ENCODE measurements at regions not wholly inside any gene's neighbourhood (a gene's known extent, or its start where the extent isn't known, plus 50 kb on each side); places are given as distances from the start of the nearest gene placed in this dataset.
A peak's percentile ranks its signal among the peaks of the same experiment; 100 is the strongest.

DNA sequence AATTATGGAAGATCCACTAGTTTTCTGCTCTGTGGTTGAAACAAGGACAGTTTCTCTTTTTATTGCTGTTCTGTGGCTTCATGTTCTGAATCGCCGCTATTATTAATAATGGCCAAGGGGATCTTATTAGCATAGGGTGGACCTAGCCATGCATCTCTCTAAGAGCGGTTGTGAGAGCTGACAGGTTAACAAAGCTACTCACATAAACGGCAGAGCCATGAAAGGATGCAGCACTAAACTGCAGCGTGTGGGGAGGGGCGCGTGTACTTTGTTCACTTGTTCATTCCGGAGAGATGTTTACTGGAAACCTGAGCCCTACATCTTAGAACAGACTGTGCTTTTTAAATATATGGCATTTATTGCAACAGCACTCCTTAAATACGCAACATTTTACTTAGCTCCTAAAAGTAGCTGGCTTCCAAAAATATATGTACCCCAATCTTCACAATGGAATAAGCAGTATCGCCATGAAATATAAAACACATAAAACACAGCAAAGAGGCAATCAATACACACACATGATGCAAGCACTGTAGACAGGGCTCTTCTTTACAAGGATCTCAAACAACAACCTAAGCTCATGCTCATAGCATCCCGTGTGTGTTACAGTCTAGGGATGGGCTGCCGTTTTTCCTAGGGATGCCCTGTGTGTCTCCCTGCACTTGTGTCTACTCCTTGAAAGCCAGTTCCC is 424.6 kb downstream of the MED10 start:
- no peak overlapping the region for H3K4me3 ChIP-seq (ENCODE audit: insufficient read depth, low read length)
- H3K27ac ChIP-seq (ENCODE audit: low read depth, low read length), result no peak overlapping the region
- peak; percentile 36 for DNase-seq (ENCODE audit: insufficient read length, low spot score, missing footprints)
- H3K79me2 ChIP-seq (ENCODE audit: insufficient read depth, low read length), result no peaks in the 10 kb centered on the region
- H3K4me1 ChIP-seq (ENCODE audit: insufficient read depth, low read length), result no peaks in the 10 kb centered on the region
- H3K27me3 ChIP-seq (ENCODE audit: insufficient read depth, low read length), result no peaks in the 10 kb centered on the region
- TF ChIP-seq, protein P1, sequence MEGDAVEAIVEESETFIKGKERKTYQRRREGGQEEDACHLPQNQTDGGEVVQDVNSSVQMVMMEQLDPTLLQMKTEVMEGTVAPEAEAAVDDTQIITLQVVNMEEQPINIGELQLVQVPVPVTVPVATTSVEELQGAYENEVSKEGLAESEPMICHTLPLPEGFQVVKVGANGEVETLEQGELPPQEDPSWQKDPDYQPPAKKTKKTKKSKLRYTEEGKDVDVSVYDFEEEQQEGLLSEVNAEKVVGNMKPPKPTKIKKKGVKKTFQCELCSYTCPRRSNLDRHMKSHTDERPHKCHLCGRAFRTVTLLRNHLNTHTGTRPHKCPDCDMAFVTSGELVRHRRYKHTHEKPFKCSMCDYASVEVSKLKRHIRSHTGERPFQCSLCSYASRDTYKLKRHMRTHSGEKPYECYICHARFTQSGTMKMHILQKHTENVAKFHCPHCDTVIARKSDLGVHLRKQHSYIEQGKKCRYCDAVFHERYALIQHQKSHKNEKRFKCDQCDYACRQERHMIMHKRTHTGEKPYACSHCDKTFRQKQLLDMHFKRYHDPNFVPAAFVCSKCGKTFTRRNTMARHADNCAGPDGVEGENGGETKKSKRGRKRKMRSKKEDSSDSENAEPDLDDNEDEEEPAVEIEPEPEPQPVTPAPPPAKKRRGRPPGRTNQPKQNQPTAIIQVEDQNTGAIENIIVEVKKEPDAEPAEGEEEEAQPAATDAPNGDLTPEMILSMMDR (IDR thresholded peaks at IDR 0.05; ENCODE audit: extremely low read depth, low read depth, low read length), result no peak
- H3K9me3 ChIP-seq (ENCODE audit: low read depth, low read length), result peaks cover 4% of the 10 kb centered on the region
- H3K4me2 ChIP-seq (ENCODE audit: insufficient read depth, low read length), result no peak overlapping the region
- no peak overlapping the region for H2AFZ ChIP-seq (ENCODE audit: low read length)
- no peaks in the 10 kb centered on the region for H4K20me1 ChIP-seq (ENCODE audit: insufficient read depth, low read length)
- H3K36me3 ChIP-seq (ENCODE audit: insufficient read depth, low read length), result no peaks in the 10 kb centered on the region

DNA sequence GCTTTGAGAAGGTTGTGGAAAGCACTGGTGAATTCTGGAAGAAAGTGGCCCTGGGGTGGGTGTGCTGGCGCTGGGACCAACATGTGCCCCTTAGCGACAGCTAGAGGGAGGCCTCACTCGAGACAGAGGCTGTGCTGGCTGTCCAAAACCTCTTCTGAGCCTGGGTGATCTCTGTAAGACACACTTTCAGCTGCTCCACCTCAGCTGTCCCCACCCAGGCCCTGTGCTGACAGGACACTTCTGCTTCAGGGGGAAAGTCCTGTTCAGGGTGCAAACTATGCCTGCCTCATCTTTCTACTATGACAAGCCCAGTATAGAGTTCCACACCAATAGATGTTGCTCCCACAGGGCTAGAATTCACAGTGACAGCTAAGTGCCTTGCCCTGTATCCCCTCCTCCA is 426.4 kb downstream of the MED10 start:
- TF ChIP-seq, protein P1 (IDR thresholded peaks at IDR 0.05; ENCODE audit: extremely low read depth, low read depth, low read length), result no peak
- Histone ChIP-seq H3K4me2 (ENCODE audit: insufficient read depth, low read length) (no peak overlapping the region), H3K4me1 (ENCODE audit: insufficient read depth, low read length) (no peaks in the 10 kb centered on the region), H3K27ac (ENCODE audit: low read depth, low read length) (no peak overlapping the region), H3K79me2 (ENCODE audit: insufficient read depth, low read length) (no peaks in the 10 kb centered on the region), H4K20me1 (ENCODE audit: insufficient read depth, low read length) (no peaks in the 10 kb centered on the region), H3K27me3 (ENCODE audit: insufficient read depth, low read length) (no peaks in the 10 kb centered on the region), H3K4me3 (ENCODE audit: insufficient read depth, low read length) (no peak overlapping the region), H3K9me3 (ENCODE audit: low read depth, low read length) (no peaks in the 10 kb centered on the region), H2AFZ (ENCODE audit: low read length) (no peak overlapping the region), H3K36me3 (ENCODE audit: insufficient read depth, low read length) (no peaks in the 10 kb centered on the region)
- DNase-seq (ENCODE audit: insufficient read length, low spot score, missing footprints), result peak; percentile 18

DNA sequence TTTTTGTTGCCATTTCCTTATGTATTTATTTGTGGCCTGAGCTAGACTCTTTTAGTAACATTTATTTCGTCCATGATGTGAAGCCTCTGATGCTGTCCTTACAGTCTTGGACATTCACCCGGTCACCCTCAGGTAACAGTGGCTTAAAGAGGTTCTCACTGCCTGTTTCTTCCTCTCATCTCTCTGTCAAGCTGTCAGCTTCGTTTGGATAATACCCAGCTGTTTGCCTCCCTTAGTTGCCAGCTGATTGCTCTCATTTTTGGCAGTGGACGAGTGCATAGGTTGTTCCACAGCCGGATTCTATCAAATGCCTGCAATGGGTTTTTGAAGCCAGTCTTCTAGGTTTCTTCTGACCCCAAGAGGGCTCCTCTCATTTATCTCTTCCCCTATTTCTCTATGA is 427.7 kb downstream of the MED10 start:
- DNase-seq (ENCODE audit: insufficient read length, low spot score, missing footprints), result no peak
- no peak overlapping the region for H3K27ac ChIP-seq (ENCODE audit: low read depth, low read length)
- H3K4me2 ChIP-seq (ENCODE audit: insufficient read depth, low read length), result no peak overlapping the region
- H4K20me1 ChIP-seq (ENCODE audit: insufficient read depth, low read length), result no peaks in the 10 kb centered on the region
- no peak overlapping the region for H3K4me3 ChIP-seq (ENCODE audit: insufficient read depth, low read length)
- no peaks in the 10 kb centered on the region for H3K36me3 ChIP-seq (ENCODE audit: insufficient read depth, low read length)
- H3K79me2 ChIP-seq (ENCODE audit: insufficient read depth, low read length), result no peaks in the 10 kb centered on the region
- TF ChIP-seq, protein P1 (IDR thresholded peaks at IDR 0.05; ENCODE audit: extremely low read depth, low read depth, low read length), result no peak
- no peaks in the 10 kb centered on the region for H3K9me3 ChIP-seq (ENCODE audit: low read depth, low read length)
- no peaks in the 10 kb centered on the region for H3K27me3 ChIP-seq (ENCODE audit: insufficient read depth, low read length)
- no peaks in the 10 kb centered on the region for H3K4me1 ChIP-seq (ENCODE audit: insufficient read depth, low read length)
- H2AFZ ChIP-seq (ENCODE audit: low read length), result no peak overlapping the region

- TF ChIP-seq, protein P1 (IDR thresholded peaks at IDR 0.05; ENCODE audit: extremely low read depth, low read depth, low read length), result no peak
- no peaks in the 10 kb centered on the region for H4K20me1 ChIP-seq (ENCODE audit: insufficient read depth, low read length)
- H2AFZ ChIP-seq (ENCODE audit: low read length), result no peak overlapping the region
- no peaks in the 10 kb centered on the region for H3K4me1 ChIP-seq (ENCODE audit: insufficient read depth, low read length)
- no peak overlapping the region for H3K27ac ChIP-seq (ENCODE audit: low read depth, low read length)
- H3K4me3 ChIP-seq (ENCODE audit: insufficient read depth, low read length), result no peak overlapping the region
- no peaks in the 10 kb centered on the region for H3K79me2 ChIP-seq (ENCODE audit: insufficient read depth, low read length)
- DNase-seq (ENCODE audit: insufficient read length, low spot score, missing footprints), result no peak
- peaks cover 3% of the 10 kb centered on the region for H3K9me3 ChIP-seq (ENCODE audit: low read depth, low read length)
- no peak overlapping the region for H3K4me2 ChIP-seq (ENCODE audit: insufficient read depth, low read length)
- H3K36me3 ChIP-seq (ENCODE audit: insufficient read depth, low read length), result no peaks in the 10 kb centered on the region
- H3K27me3 ChIP-seq (ENCODE audit: insufficient read depth, low read length), result no peaks in the 10 kb centered on the region
These were observed 436.9 kb downstream of the MED10 start for GRCh38 chr5:5941486-5941885.
